OCI-LY7 (cell line): ENCODE measurements at regions not wholly inside any gene's neighbourhood (a gene's known extent, or its start where the extent isn't known, plus 50 kb on each side); places are given as distances from the start of the nearest gene placed in this dataset.

Source experiments
- BruUV-seq: library from RNA; stranded (reverse); fragments of 400-500 nt; replicated peaks from 2 replicates; lab custom pipeline; 2021; lab: Mats Ljungman, UMichigan
- CTCF ChIA-PET: fragments of 300-600 bp; sonication (Branson Sonifier 250); formaldehyde crosslinking; loops from one replicate; lab custom pipeline; 2022; ENCODE audit warnings: antibody characterized with exemption; ENCODE audit not compliant: unreplicated experiment; lab: Charles Lee
- POLR2A ChIA-PET: fragments of 300-600 bp; sonication (Branson Sonifier 250); formaldehyde crosslinking; loops from one replicate; lab custom pipeline; 2022; ENCODE audit warnings: antibody characterized with exemption; lab: Charles Lee
- DNase-seq: peaks from one replicate; pipeline ENCODE4 v3.0.0-alpha.2; 2015; ENCODE audit warnings: low spot score
- H2AFZ ChIP-seq: fragments of 200-600 bp; sonication (generic), shearing (Covaris generic); 2 replicates; pipeline ENCODE4 v1.6.1; 2014; ENCODE audit warnings: mild to moderate bottlenecking, antibody characterized with exemption, low read length, moderate library complexity
- H3K27ac ChIP-seq: fragments of 200-600 bp; sonication (generic); 2 replicates; pipeline ENCODE4 v1.5.1; 2014; ENCODE audit warnings: mixed run types, low read depth, mild to moderate bottlenecking, moderate library complexity, low read length, inconsistent platforms; ENCODE audit not compliant: poor library complexity, severe bottlenecking
- H3K36me3 ChIP-seq: fragments of 200-600 bp; sonication (generic); 2 replicates; pipeline ENCODE4 v1.6.1; 2014; ENCODE audit warnings: mild to moderate bottlenecking, antibody characterized with exemption, low read length, moderate library complexity, mixed read lengths; ENCODE audit not compliant: insufficient read depth
- H3K4me1 ChIP-seq: fragments of 200-600 bp; sonication (generic); 2 replicates; pipeline ENCODE4 v1.5.1; 2014; ENCODE audit warnings: mild to moderate bottlenecking, low read length; ENCODE audit not compliant: insufficient read depth, poor library complexity, severe bottlenecking
- H3K4me2 ChIP-seq: fragments of 200-600 bp; sonication (generic); 2 replicates; pipeline ENCODE4 v1.6.1; 2014; ENCODE audit warnings: mild to moderate bottlenecking, low read length
- H3K4me3 ChIP-seq: fragments of 200-600 bp; sonication (generic); 2 replicates; pipeline ENCODE4 v1.5.1; 2014; ENCODE audit warnings: mild to moderate bottlenecking, low read depth, low read length; ENCODE audit not compliant: poor library complexity, severe bottlenecking
- H3K79me2 ChIP-seq: fragments of 200-600 bp; sonication (generic); 2 replicates; pipeline ENCODE4 v1.6.1; 2016; ENCODE audit warnings: low read depth, mild to moderate bottlenecking, low read length, moderate library complexity, mixed read lengths; ENCODE audit not compliant: insufficient read depth
- H3K9me2 ChIP-seq: fragments of 200-600 bp; sonication (generic); 2 replicates; pipeline ENCODE4 v1.6.1; 2016; ENCODE audit warnings: mild to moderate bottlenecking, low read length, mixed read lengths; ENCODE audit not compliant: insufficient read depth
- H3K9me3 ChIP-seq: fragments of 200-600 bp; sonication (generic); 2 replicates; pipeline ENCODE4 v1.6.1; 2014; ENCODE audit warnings: mild to moderate bottlenecking, mixed run types, low read length, mixed read lengths
- H4K20me1 ChIP-seq: fragments of 200-600 bp; sonication (generic); 2 replicates; pipeline ENCODE4 v1.6.1; 2014; ENCODE audit warnings: mild to moderate bottlenecking, antibody characterized with exemption, low read length, moderate library complexity, mixed read lengths; ENCODE audit not compliant: insufficient read depth
- EZH2phosphoT487 ChIP-seq: fragments of 200-600 bp; sonication (generic); IDR thresholded peaks from 2 replicates; pipeline ENCODE4 v1.6.1; 2018; ENCODE audit warnings: low read depth, borderline replicate concordance, mild to moderate bottlenecking, mixed run types, antibody characterized with exemption, low read length, moderate library complexity, mixed read lengths
- intact Hi-C: fragments of 100-400 bp; cut with micrococcal nuclease; formaldehyde crosslinking; loops from one replicate; pipeline ENCODE4 v1.10.0; 2022; ENCODE audit not compliant: unreplicated experiment
- TF ChIP-seq, protein P1 (sequence below): fragments of 200-600 bp; sonication (generic); conservative IDR thresholded peaks from 2 replicates; pipeline ENCODE4 v1.5.1; 2014; ENCODE audit warnings: mild to moderate bottlenecking, antibody characterized with exemption, low read length, moderate library complexity, mixed read lengths

DNA sequence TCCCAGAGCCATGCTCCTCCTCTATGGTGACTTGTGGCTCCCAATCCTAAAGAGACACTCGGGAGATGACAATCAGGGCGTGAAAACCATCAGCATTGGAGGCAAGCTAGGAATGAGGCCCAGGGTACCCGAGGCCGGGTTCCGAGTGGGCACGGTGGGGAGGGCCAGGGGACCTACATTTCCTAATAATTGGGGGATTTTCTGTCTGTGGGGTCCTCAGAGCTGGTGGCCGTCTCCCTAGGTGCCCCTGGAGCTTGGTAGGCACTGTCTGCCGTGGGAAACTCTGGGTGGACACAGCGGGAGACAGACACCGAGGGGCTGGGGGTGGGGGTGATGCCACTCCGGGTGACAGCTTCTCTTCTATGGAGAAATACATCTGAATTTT, 312.5 kb upstream of the TNRC6C start:
- no TSS peak for BruUV-seq
- H2AFZ ChIP-seq: no peak overlapping the region
- no peaks in the 10 kb centered on the region for H3K4me1 ChIP-seq
- H3K4me3 ChIP-seq: no peak overlapping the region
- no peaks in the 10 kb centered on the region for H3K9me3 ChIP-seq
- no peaks in the 10 kb centered on the region for H4K20me1 ChIP-seq
- POLR2A ChIA-PET: no interaction called here
- intact Hi-C loops: no loop called here
- no peaks in the 10 kb centered on the region for H3K9me2 ChIP-seq
- CTCF ChIA-PET: no interaction called here
- H3K27ac ChIP-seq: no peak overlapping the region
- H3K79me2 ChIP-seq: no peaks in the 10 kb centered on the region
- H3K4me2 ChIP-seq: no peak overlapping the region
- H3K36me3 ChIP-seq: no peaks in the 10 kb centered on the region
- no peak for TF ChIP-seq EZH2phosphoT487
- TF ChIP-seq, protein P1, sequence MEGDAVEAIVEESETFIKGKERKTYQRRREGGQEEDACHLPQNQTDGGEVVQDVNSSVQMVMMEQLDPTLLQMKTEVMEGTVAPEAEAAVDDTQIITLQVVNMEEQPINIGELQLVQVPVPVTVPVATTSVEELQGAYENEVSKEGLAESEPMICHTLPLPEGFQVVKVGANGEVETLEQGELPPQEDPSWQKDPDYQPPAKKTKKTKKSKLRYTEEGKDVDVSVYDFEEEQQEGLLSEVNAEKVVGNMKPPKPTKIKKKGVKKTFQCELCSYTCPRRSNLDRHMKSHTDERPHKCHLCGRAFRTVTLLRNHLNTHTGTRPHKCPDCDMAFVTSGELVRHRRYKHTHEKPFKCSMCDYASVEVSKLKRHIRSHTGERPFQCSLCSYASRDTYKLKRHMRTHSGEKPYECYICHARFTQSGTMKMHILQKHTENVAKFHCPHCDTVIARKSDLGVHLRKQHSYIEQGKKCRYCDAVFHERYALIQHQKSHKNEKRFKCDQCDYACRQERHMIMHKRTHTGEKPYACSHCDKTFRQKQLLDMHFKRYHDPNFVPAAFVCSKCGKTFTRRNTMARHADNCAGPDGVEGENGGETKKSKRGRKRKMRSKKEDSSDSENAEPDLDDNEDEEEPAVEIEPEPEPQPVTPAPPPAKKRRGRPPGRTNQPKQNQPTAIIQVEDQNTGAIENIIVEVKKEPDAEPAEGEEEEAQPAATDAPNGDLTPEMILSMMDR: no peak
- DNase-seq: no peak

DNA sequence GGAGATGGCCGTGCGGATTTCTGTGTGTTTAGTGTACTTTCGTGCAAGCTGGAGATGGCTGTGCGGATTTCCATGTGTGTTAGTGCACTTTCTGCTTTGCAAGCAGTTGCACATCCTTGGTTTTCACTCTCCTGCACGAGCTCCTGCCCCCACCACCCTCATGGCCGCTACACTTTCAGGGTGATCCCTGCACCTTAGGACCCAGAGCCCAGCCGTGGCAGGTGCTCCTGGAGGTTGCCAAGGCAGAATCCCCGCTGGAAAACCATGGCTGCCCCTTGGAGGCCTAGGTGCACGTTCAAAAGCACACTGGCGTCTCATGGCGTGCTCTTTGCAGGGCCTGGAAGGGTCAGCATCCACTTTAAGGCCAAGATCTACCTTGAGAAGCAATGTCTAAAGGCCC, 311.0 kb upstream of the TNRC6C start:
- ChIA-PET CTCF (no interaction called here), POLR2A (no interaction called here)
- intact Hi-C loops: no loop called here
- no peaks in the 10 kb centered on the region for H3K79me2 ChIP-seq
- H2AFZ ChIP-seq: no peak overlapping the region
- no peak overlapping the region for H3K4me2 ChIP-seq
- H3K9me3 ChIP-seq: no peaks in the 10 kb centered on the region
- no peaks in the 10 kb centered on the region for H3K9me2 ChIP-seq
- DNase-seq: no peak
- no peaks in the 10 kb centered on the region for H3K4me1 ChIP-seq
- no peak overlapping the region for H3K4me3 ChIP-seq
- no peaks in the 10 kb centered on the region for H3K36me3 ChIP-seq
- no peaks in the 10 kb centered on the region for H4K20me1 ChIP-seq
- BruUV-seq: no TSS peak
- no peak overlapping the region for H3K27ac ChIP-seq
- TF ChIP-seq EZH2phosphoT487: no peak
- TF ChIP-seq, protein P1: no peak

DNA sequence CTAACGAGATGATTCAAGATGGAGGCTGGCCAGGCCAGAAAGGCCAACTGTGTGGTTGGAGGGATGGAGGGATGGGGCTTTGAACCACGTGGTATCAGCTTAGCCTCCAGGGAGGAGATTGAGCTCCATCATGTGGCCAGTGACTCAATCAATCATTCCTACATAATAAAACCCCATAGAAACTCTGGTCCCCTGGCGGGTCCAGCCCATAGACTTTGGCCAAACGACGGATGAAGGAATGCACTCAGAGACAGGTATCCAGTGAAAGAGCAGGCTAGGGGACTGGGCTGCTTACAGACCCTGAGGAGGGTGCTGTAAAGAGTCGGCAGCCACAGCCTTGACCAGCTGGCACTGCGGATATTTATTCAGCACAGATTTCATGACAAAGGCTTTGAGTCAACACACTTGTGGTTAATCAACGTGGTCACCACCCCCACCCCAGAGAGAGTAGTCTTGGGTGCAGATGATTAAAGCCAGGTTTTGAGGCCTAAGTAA, 308.7 kb upstream of the TNRC6C start:
- ChIA-PET POLR2A (interaction anchor here (0.6 kb wide), 2 partner anchors 311 to 965 kb away, joined by 4 to 6 read pairs; no protein-coding TSS in a partner anchor), CTCF (no interaction called here)
- BruUV-seq: no TSS peak
- Histone ChIP-seq H3K4me3 (no peak overlapping the region), H3K4me2 (no peak overlapping the region), H3K9me2 (no peaks in the 10 kb centered on the region), H2AFZ (peak overlapping the region; percentile 58; the same call in 1 of the 2 replicates), H3K4me1 (no peaks in the 10 kb centered on the region), H3K9me3 (no peaks in the 10 kb centered on the region), H3K36me3 (no peaks in the 10 kb centered on the region), H3K79me2 (no peaks in the 10 kb centered on the region), H3K27ac (no peak overlapping the region), H4K20me1 (no peaks in the 10 kb centered on the region)
- intact Hi-C loops: no loop called here
- TF ChIP-seq, protein P1: peak; percentile 65
- TF ChIP-seq EZH2phosphoT487: no peak
- DNase-seq: peak; percentile 56
